ENCODE measurements at regions not wholly inside any gene's neighbourhood (a gene's known extent, or its start where the extent isn't known, plus 50 kb on each side); places are given as distances from the start of the nearest gene placed in this dataset.

DNA sequence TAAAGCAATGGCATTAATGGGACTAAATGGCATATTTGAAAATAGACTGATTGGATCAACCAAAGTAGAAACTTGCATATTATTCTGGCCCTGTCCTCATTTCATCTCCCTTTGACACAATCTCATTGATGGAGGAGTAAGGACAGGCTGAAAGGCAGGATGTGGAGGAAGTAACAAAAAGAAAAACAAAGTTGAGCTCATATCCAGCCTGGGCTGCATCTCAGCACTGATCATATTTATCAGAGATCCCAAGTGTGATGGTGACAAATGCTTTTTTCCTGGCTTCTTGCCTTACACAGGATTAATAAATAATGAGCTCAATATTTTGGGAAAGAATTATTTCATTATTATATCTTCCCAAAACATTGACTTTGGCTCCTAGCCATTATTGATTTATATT is 622.7 kb downstream of the CD109 start:
- TF ChIP-seq POLR2AphosphoS5 (IDR thresholded peaks at IDR 0.05; ENCODE audit: insufficient read depth in 1 of 2, low read depth in 1 of 2) (no peak), POLR2A (IDR thresholded peaks at IDR 0.05) (no peak)
- TF ChIP-seq, protein P1, sequence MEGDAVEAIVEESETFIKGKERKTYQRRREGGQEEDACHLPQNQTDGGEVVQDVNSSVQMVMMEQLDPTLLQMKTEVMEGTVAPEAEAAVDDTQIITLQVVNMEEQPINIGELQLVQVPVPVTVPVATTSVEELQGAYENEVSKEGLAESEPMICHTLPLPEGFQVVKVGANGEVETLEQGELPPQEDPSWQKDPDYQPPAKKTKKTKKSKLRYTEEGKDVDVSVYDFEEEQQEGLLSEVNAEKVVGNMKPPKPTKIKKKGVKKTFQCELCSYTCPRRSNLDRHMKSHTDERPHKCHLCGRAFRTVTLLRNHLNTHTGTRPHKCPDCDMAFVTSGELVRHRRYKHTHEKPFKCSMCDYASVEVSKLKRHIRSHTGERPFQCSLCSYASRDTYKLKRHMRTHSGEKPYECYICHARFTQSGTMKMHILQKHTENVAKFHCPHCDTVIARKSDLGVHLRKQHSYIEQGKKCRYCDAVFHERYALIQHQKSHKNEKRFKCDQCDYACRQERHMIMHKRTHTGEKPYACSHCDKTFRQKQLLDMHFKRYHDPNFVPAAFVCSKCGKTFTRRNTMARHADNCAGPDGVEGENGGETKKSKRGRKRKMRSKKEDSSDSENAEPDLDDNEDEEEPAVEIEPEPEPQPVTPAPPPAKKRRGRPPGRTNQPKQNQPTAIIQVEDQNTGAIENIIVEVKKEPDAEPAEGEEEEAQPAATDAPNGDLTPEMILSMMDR (IDR thresholded peaks at IDR 0.05): no peak

Measured in vagina (tissue), 2 donors.